Keratinocyte (primary cell): ENCODE measurements at regions not wholly inside any gene's neighbourhood (a gene's known extent, or its start where the extent isn't known, plus 50 kb on each side); places are given as distances from the start of the nearest gene placed in this dataset.

ENCODE experiments used
- DNase-seq: peaks from one replicate; pipeline ENCODE4 v3.0.0-alpha.2; 2011; ENCODE audit warnings: low read depth, missing footprints, low spot score
- FAIRE-seq: peaks from 2 replicates; lab custom pipeline; 2011; peaks lifted over from hg19 to GRCh38; lab: Jason Lieb, UNC
- H2AFZ ChIP-seq: 2 replicates; pipeline ENCODE4 v1.6.0; 2012; ENCODE audit warnings: low read length, control low read depth, inconsistent platforms; ENCODE audit not compliant: control insufficient read depth
- H3K27ac ChIP-seq: 2 replicates; pipeline ENCODE4 v1.5.1; 2011; ENCODE audit warnings: low read length; ENCODE audit not compliant: control insufficient read depth, insufficient read depth
- H3K27me3 ChIP-seq: 3 replicates; pipeline ENCODE4 v1.6.0; 2011; ENCODE audit warnings: low read length; ENCODE audit not compliant: control insufficient read depth, insufficient read depth; ENCODE audit errors: extremely low read depth
- H3K36me3 ChIP-seq, 2 experiments: 2 replicates in 1 of 2; 3 replicates in 1 of 2; pipeline ENCODE4 v1.5.1; 2011; ENCODE audit warnings: low read length in 2 of 2, mild to moderate bottlenecking in 1 of 2; ENCODE audit not compliant: control insufficient read depth in 2 of 2, insufficient read depth in 2 of 2; ENCODE audit errors: extremely low read depth in 1 of 2
- H3K4me1 ChIP-seq: 3 replicates; pipeline ENCODE4 v1.5.1; 2011; ENCODE audit warnings: low read length; ENCODE audit not compliant: control insufficient read depth, insufficient read depth; ENCODE audit errors: extremely low read depth
- H3K4me2 ChIP-seq: 3 replicates; pipeline ENCODE4 v1.6.0; 2011; ENCODE audit warnings: low read depth, low read length; ENCODE audit not compliant: control insufficient read depth, insufficient read depth; ENCODE audit errors: extremely low read depth
- H3K4me3 ChIP-seq, 3 experiments: fragments of 200-600 bp in 1 of 3; sonication (generic) in 1 of 3; 2 replicates in 2 of 3; 3 replicates in 1 of 3; pipeline ENCODE4 v1.5.1; 2011 to 2016; ENCODE audit warnings: low read length in 3 of 3, mild to moderate bottlenecking in 3 of 3, control low read depth in 2 of 3, inconsistent platforms in 1 of 3, low read depth in 1 of 3, mixed read lengths in 1 of 3, mixed run types in 1 of 3, moderate library complexity in 1 of 3; ENCODE audit not compliant: control insufficient read depth in 2 of 3, insufficient read depth in 2 of 3; ENCODE audit errors: extremely low read depth in 1 of 3
- H3K79me2 ChIP-seq: 2 replicates; pipeline ENCODE4 v1.6.0; 2012; ENCODE audit warnings: low read length; ENCODE audit not compliant: control insufficient read depth, insufficient read depth
- H3K9ac ChIP-seq: 3 replicates; pipeline ENCODE4 v1.6.0; 2011; ENCODE audit warnings: low read length; ENCODE audit not compliant: control insufficient read depth, insufficient read depth; ENCODE audit errors: extremely low read depth
- H3K9me1 ChIP-seq: 3 replicates; pipeline ENCODE4 v1.6.0; 2011; ENCODE audit warnings: low read length; ENCODE audit not compliant: control insufficient read depth, insufficient read depth; ENCODE audit errors: extremely low read depth
- H3K9me3 ChIP-seq: 2 replicates; pipeline ENCODE4 v1.5.1; 2012; ENCODE audit warnings: low read depth, low read length; ENCODE audit not compliant: control insufficient read depth
- H4K20me1 ChIP-seq: 3 replicates; pipeline ENCODE4 v1.6.0; 2011; ENCODE audit warnings: low read length; ENCODE audit not compliant: control insufficient read depth, insufficient read depth; ENCODE audit errors: extremely low read depth
- EZH2 ChIP-seq: IDR thresholded peaks from one replicate; pipeline ENCODE4 v1.6.1; 2012; ENCODE audit warnings: inconsistent platforms, mild to moderate bottlenecking, low read length, moderate library complexity
- dilution Hi-C: fragments of 300-500 bp; cut with MboI; formaldehyde crosslinking; loops from one replicate; pipeline ENCODE4 v1.7.0; 2020; ENCODE audit warnings: low sequenced_read_pairs; ENCODE audit not compliant: extremely low pct_ligation_motif_present
- TF ChIP-seq, protein P1 (sequence below), 3 experiments: IDR thresholded peaks in 1 of 3; conservative IDR thresholded peaks in 1 of 3; optimal IDR thresholded peaks in 1 of 3; 2 replicates in 2 of 3; 3 replicates in 1 of 3; pipeline versions ENCODE3 to v1.5.1; 2011; ENCODE audit warnings: low read length in 3 of 3, mild to moderate bottlenecking in 3 of 3, moderate library complexity in 2 of 3, control low read depth in 1 of 3, inconsistent platforms in 1 of 3; ENCODE audit not compliant: insufficient read depth in 2 of 3; ENCODE audit errors: extremely low read depth in 1 of 3

DNA sequence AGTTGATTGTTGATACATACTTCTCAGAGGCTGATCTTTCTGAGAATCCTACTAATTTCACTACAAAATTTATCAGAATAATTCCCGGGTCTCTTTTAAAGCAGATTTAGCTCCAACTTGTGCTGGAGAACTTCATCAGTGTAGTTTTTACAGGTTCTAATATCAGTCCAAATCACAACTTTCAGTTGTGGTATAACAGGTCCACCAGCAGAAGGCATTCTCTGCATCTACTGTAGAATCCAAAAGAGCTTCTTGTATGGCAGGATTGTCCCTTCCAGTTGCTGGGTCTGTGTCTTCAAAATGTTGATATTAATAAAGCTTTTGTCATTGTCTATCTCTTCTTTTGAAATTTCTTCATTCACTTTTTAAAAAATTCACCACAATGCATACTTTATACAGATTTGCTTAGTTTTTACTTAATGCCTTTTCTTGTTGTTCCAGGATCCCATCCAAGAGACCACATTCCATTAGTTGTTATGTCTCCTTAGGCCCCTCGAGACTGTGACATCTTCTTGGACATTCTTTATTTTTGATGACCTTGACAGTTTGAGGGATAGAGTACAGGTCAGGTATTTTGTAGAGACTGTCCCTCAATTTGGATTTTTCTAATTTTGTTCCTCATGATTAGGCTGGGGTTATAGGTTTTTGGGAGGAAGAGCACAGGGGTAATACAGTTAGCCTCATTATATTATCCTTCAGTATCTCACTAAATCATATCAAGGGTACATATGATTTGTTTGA is 490.5 kb upstream of the MEX3C start:
- Histone ChIP-seq H3K36me3 (no peaks in the 10 kb centered on the region), H3K9ac (no peak overlapping the region), H3K4me1 (no peaks in the 10 kb centered on the region), H3K9me3 (no peaks in the 10 kb centered on the region), H3K4me3 (no peak overlapping the region), H4K20me1 (no peaks in the 10 kb centered on the region), H3K79me2 (no peaks in the 10 kb centered on the region), H3K9me1 (no peaks in the 10 kb centered on the region), H2AFZ (no peak overlapping the region), H3K27ac (no peak overlapping the region), H3K4me2 (no peak overlapping the region), H3K27me3 (no peaks in the 10 kb centered on the region)
- dilution Hi-C loops: no loop called here
- TF ChIP-seq EZH2: no peak
- TF ChIP-seq, protein P1, sequence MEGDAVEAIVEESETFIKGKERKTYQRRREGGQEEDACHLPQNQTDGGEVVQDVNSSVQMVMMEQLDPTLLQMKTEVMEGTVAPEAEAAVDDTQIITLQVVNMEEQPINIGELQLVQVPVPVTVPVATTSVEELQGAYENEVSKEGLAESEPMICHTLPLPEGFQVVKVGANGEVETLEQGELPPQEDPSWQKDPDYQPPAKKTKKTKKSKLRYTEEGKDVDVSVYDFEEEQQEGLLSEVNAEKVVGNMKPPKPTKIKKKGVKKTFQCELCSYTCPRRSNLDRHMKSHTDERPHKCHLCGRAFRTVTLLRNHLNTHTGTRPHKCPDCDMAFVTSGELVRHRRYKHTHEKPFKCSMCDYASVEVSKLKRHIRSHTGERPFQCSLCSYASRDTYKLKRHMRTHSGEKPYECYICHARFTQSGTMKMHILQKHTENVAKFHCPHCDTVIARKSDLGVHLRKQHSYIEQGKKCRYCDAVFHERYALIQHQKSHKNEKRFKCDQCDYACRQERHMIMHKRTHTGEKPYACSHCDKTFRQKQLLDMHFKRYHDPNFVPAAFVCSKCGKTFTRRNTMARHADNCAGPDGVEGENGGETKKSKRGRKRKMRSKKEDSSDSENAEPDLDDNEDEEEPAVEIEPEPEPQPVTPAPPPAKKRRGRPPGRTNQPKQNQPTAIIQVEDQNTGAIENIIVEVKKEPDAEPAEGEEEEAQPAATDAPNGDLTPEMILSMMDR (optimal IDR thresholded peaks at IDR 0.05 in 1 of 3, IDR thresholded peaks at IDR 0.05 in 1 of 3, conservative IDR thresholded peaks at IDR 0.05 in 1 of 3; ENCODE audit: extremely low read depth in 1 of 3, insufficient read depth in 2 of 3, low read length in 3 of 3): no peak
- DNase-seq: no peak
- FAIRE-seq: no peak

DNA sequence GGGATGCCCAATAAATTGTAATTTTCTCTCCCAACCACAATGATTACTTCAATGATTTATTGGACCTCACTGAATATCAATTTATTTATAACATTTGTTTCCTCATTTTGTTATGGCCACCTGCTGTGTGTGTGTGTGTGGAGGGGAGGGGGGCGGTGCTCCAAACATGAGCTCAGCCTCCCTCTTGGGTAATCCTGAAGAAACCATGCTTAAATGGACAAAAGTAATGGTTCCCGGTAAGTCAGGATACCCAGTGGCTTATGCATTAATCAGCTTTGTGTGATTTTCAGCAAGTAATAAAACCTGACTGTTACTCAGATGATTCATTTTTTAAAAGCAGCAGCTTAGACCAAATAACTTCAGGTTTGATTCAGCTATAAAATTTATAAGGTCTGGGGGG is 495.1 kb upstream of the MEX3C start:
- TF ChIP-seq, protein P1 (optimal IDR thresholded peaks at IDR 0.05 in 1 of 3, IDR thresholded peaks at IDR 0.05 in 1 of 3, conservative IDR thresholded peaks at IDR 0.05 in 1 of 3; ENCODE audit: extremely low read depth in 1 of 3, insufficient read depth in 2 of 3, low read length in 3 of 3): no peak
- no peak for TF ChIP-seq EZH2
- Histone ChIP-seq H3K9me3 (no peaks in the 10 kb centered on the region), H3K9ac (no peak overlapping the region), H3K27ac (no peak overlapping the region), H3K27me3 (no peaks in the 10 kb centered on the region), H3K4me2 (no peak overlapping the region), H3K4me3 (no peak overlapping the region), H3K36me3 (no peaks in the 10 kb centered on the region), H3K9me1 (no peaks in the 10 kb centered on the region), H4K20me1 (no peaks in the 10 kb centered on the region), H3K4me1 (no peaks in the 10 kb centered on the region), H2AFZ (no peak overlapping the region), H3K79me2 (no peaks in the 10 kb centered on the region)
- DNase-seq: no peak
- dilution Hi-C loops: no loop called here
- no peak for FAIRE-seq
